NCI-H2029 (cell line): ENCODE measurements at regions not wholly inside any gene's neighbourhood (a gene's known extent, or its start where the extent isn't known, plus 50 kb on each side); places are given as distances from the start of the nearest gene placed in this dataset.
A peak's percentile ranks its signal among the peaks of the same experiment; 100 is the strongest.
"Not testable (repeated sequence)": the region's sequence is repeated elsewhere in the genome, so short reads cannot be mapped to it uniquely, and the experiment has no call there.

ENCODE experiments used
- DNase-seq: peaks from one replicate; lab custom pipeline; 2025; lab: John Stamatoyannopoulos, UW

DNA sequence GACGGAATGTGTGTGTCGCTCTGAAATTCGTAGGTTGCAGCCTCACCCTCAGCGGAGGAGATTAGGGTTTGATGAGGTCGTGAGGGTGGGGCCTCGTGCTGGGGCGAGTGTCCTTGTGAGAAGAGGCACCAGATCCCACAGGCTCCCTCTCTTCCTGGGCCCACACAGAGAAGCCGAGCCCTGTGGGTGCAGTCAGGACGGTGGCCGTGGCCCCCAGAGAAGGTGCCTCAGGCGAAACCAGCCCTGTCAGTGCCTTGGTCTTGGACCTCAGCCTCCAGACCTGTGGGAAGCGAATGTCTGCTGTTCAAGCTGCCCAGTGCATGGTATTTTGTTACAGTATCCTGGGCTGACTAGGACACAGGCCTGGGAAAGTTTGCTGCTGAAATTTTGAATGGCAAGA lies 108.0 kb upstream of the ALKAL2 start:
- no peak for DNase-seq

DNA sequence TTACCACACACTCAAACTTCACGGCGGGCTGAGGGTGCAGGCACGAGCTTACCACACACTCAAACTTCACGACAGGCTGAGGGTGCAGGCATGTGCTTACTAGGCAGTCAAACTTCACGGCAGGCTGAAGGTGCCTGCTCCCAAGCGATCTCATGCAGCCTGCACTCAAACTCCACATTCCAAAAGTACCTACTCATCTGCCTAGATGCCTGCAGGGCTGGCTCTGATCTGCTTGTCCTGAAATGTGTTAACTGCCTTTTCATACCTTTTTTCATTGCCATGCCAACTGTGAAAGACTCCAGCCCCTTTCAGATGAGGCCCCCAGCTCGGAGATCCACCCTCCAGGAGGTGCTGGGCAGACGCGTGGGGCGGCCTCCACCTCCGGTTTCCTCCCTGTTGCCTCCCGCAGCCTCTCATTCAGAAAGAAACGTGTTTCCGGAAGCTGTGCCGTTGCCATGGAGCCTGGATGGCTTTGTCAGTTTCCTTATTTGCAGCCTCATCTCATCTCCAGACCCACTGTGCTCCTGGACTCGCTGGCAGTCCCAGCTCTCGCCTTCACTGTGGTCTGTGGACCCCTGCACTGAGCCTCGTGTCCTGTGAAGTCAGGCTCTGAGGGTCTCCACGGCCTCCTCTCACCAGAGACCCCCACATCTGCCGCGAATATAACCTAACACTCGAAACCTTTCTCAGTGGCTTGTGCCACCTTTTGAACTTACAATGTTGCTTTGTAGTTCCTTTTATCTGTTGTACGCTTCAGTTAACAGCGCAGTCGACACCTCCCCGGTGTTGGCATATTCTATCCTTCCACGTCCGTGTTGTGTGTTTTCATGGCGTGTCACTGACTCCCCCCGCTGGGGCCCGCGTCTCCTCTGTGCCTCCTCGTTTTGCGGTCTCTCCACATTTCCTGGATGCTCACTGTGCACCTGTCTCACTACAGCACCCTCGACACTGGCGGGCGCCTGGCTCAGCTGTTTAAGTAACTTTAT lies 106.1 kb upstream of the ALKAL2 start:
- peak; percentile 45 for DNase-seq

- DNase-seq: no peak
Measured at GRCh38 chr2:392926-393280, 105.0 kb upstream of the ALKAL2 start.

- no peak for DNase-seq
Measured at GRCh38 chr2:392181-392925, 104.5 kb upstream of the ALKAL2 start.

DNA sequence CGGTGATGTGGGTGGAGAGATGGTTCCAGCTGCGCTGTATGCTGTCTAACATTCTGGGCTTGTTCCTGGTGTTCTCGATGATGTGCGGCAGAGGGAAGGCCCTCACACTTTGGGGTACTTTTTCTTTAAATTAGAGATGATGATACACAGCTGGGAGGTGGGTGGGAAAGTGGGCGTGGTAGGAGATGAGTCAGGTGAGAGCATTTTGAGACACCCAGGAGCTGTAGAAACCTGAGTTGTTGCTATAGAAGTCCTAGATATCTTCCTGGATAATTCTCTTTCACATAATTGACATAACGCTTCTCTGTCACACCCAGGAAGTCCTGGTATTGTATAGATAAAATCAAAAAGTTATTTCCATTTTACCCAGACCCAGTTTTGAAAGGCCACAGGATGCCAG lies 103.8 kb upstream of the ALKAL2 start:
- DNase-seq: no peak

- DNase-seq: no peak
Measured at GRCh38 chr2:390959-391358, 103.1 kb upstream of the ALKAL2 start.

DNA sequence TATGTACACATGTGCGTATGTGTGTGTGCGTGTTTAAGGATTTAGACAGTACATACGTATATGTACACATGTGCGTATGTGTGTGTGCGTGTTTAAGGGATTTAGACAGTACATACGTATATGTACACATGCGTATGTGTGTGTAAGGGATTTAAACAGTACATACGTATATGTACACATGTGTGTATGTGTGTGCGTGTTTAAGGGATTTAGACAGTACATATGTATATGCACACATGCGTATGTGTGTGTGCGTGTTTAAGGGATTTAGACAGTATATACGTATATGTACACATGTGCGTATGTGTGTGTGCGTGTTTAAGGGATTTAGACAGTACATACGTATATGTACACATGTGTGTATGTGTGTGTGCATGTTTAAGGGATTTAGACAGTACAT lies 102.1 kb upstream of the ALKAL2 start:
- not testable (repeated sequence) for DNase-seq

GRCh38 chr2:388752-389151 lies 100.9 kb upstream of the ALKAL2 start:
- not testable (repeated sequence) for DNase-seq

DNA sequence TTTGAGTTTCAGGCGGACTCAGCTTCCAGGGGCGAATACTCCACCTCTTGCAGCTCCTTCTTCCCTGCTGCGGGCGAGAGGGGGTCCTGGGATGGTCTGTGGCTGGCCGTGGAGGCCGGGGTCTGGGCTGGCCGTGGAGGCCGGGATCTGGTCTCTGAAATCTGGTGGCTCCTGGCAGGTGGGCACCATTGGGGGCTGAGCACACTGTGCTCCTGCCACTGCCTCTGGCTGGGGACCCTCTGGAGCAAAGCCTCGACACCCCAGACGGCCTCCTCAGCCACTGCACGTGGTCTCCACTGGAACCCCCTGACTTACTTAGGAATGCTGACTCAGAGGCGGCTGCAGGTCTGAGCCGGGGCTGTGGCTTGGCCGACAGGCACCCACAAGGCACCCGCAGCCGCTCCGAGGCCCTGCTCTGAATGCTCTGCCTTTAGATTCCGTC lies 100.1 kb upstream of the ALKAL2 start:
- DNase-seq: no peak

DNA sequence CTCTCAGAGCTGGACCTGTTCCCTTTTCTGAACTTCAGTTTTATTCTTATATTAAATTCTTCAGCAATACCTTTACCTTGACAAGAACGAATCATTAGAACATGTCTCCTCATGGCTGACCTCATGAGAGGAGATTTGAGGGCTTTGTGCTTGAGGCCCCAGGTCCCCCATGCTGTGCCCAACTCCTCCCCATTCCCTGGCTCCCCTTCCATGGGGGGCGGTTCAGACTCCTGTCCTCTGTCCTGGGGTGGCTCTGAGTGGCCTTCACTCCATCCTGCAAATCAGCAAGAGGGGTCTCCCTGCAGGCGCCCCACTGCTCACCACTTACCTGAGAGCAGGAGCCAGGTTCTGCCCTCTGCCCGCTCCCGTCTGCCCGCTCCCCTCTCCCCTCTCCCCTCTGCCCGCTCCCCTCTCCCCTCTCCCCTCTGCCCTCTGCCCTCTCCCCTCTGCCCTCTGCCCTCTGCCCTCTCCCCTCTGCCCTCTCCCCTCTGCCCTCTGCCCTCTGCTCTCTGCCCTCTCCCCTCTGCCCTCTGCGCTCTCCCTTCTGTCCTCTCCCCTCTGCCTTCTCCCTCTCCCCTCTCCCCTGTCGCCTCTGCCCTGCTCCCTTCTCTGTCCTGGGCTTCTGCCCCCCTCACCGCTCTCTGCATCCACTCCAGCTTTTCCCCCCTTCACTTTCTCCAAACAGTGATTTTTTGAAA lies 98.7 kb upstream of the ALKAL2 start:
- DNase-seq: no peak

DNA sequence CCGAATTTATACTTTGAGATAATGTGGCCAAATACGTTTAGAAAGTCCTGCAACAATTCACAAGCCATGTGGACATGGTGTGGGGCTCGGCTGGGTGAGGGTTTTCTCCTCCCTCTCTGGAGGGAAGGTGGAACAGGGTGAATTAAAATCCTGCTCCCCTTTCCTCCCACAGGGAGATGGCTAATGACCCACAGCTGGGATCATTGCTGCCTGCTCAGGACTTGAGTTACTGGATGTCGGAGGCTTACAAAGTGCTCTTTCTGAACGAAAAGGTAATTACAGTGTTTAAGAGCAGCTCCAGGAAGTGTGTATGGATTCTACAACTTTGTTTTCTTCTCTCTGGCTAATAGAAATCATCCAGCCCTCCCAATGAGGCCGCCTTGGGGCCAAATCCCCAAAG lies 97.9 kb upstream of the ALKAL2 start:
- no peak for DNase-seq

- no peak for DNase-seq
Measured at GRCh38 chr2:385061-385460, 97.2 kb upstream of the ALKAL2 start.

GRCh38 chr2:383888-384287 lies 96.0 kb upstream of the ALKAL2 start:
- no peak for DNase-seq

GRCh38 chr2:383178-383577 lies 95.3 kb upstream of the ALKAL2 start:
- DNase-seq: no peak

GRCh38 chr2:382728-383022 lies 94.8 kb upstream of the ALKAL2 start:
- no peak for DNase-seq

DNA sequence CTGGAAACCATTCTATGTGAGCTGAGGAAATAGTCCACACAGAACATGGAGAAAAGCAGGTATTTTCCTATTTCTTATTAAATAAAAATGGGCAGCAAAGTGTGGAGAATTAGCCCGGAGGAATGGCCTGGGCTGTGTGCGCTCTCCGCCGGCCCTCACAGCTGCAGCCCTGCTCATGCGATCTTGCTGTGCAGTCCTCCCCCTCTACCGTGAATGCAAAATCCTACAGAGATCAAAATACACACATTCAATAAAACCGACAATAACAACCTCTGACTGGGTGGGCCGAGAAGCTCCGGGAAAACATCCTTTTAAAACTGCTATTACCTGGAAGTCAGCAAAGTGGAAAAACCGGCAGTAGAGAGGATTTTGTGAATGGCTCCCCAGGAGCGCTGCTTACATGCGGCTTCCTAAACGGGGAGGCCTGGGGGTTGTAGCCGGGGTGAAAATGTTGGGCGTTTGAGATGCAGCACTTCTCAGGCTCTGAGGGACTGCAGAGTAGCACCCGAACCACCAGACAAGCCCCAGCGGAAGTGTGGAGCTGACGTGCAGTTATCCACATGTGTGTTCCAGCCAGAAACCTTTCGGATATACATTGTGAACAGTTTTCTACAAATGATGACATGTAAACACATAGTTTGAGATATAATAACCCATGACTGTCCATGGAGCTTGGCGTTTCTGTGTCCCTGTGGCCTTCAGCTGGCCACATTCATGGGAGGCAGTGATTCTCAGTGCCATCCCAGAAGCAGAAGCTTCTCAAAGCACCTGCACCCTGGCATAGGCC lies 94.2 kb upstream of the ALKAL2 start:
- no peak for DNase-seq

GRCh38 chr2:381181-381580 lies 93.3 kb upstream of the ALKAL2 start:
- no peak for DNase-seq

- no peak for DNase-seq
Measured at GRCh38 chr2:380772-381171, 92.9 kb upstream of the ALKAL2 start.

GRCh38 chr2:380221-380620 lies 92.3 kb upstream of the ALKAL2 start:
- DNase-seq: no peak

GRCh38 chr2:379778-380177 lies 91.9 kb upstream of the ALKAL2 start:
- no peak for DNase-seq

DNA sequence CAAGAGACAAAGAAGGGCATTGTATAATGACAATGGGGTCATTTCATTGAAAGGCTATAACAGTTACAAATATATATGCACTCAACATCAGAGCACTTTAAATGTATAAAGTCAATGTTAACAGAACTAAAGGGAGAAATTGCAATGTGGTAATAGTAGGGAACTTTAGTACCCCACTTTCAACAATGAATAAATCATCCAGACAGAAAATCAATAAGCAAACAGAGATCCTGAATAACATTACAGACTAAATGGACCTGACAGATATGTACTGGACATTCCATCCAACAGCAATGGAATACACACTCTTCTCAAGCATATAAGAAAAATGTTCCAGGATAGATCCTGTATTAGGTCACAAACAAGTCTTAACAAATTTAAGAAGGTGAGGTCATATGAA lies 90.5 kb upstream of the ALKAL2 start:
- no peak for DNase-seq

- DNase-seq: no peak
Measured at GRCh38 chr2:377414-377813, 89.5 kb upstream of the ALKAL2 start.
